Ishikawa (cell line): ENCODE measurements at regions not wholly inside any gene's neighbourhood (a gene's known extent, or its start where the extent isn't known, plus 50 kb on each side); places are given as distances from the start of the nearest gene placed in this dataset.

Experiments used
- CREB1 ChIP-seq: IDR thresholded peaks from 2 replicates; pipeline ENCODE4 v1.6.1; 2012; ENCODE audit warnings: low read depth
- EGR1 ChIP-seq: IDR thresholded peaks from 2 replicates; pipeline ENCODE4 v1.6.1; 2012
- EP300 ChIP-seq: IDR thresholded peaks from 2 replicates; pipeline ENCODE4 v1.6.1; 2012; ENCODE audit warnings: borderline replicate concordance
- MAX ChIP-seq: IDR thresholded peaks from 2 replicates; pipeline ENCODE4 v1.6.1; 2012
- NFIC ChIP-seq: IDR thresholded peaks from 2 replicates; pipeline ENCODE4 v1.6.1; 2012
- RAD21 ChIP-seq: IDR thresholded peaks from 2 replicates; pipeline ENCODE4 v1.6.1; 2012; ENCODE audit warnings: low read depth
- REST ChIP-seq: IDR thresholded peaks from 2 replicates; pipeline ENCODE4 v1.6.1; 2012; ENCODE audit warnings: low read depth, mild to moderate bottlenecking
- TAF1 ChIP-seq: IDR thresholded peaks from 2 replicates; pipeline ENCODE4 v1.6.1; 2012; ENCODE audit warnings: low read depth, mild to moderate bottlenecking
- TCF12 ChIP-seq: IDR thresholded peaks from 2 replicates; pipeline ENCODE4 v1.6.1; 2012; ENCODE audit warnings: low read depth
- TEAD4 ChIP-seq: IDR thresholded peaks from 2 replicates; pipeline ENCODE4 v1.6.1; 2012
- YY1 ChIP-seq: IDR thresholded peaks from 2 replicates; pipeline ENCODE4 v1.6.1; 2012; ENCODE audit warnings: low read depth
- ZBTB7A ChIP-seq: IDR thresholded peaks from 2 replicates; pipeline ENCODE4 v1.6.1; 2012; ENCODE audit warnings: low read depth
- TF ChIP-seq, protein P1 (sequence below): IDR thresholded peaks from 2 replicates; pipeline ENCODE4 v1.6.1; 2012

- TF ChIP-seq CREB1 (no peak), TAF1 (no peak), REST (no peak), MAX (no peak), TCF12 (no peak), RAD21 (no peak), YY1 (no peak), EP300 (no peak), TEAD4 (no peak), NFIC (no peak), ZBTB7A (no peak), EGR1 (no peak)
- TF ChIP-seq, protein P1, sequence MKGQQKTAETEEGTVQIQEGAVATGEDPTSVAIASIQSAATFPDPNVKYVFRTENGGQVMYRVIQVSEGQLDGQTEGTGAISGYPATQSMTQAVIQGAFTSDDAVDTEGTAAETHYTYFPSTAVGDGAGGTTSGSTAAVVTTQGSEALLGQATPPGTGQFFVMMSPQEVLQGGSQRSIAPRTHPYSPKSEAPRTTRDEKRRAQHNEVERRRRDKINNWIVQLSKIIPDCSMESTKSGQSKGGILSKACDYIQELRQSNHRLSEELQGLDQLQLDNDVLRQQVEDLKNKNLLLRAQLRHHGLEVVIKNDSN, result no peak
Measured at GRCh38 chr20:57959018-57959417, 249.2 kb upstream of the PMEPA1 start.
